Inflammatory macrophage treated with lipopolysaccharide for 1 hour (primary cell): ENCODE measurements at regions not wholly inside any gene's neighbourhood (a gene's known extent, or its start where the extent isn't known, plus 50 kb on each side); places are given as distances from the start of the nearest gene placed in this dataset.

Experiments
- DNase-seq, 2 donors: peaks; one replicate each; pipeline ENCODE4 v3.0.0-alpha.2; 2020 to 2022

- no peak for DNase-seq
Measured at GRCh38 chr6:90934081-90934480, 347.2 kb upstream of the MAP3K7 start.

DNA sequence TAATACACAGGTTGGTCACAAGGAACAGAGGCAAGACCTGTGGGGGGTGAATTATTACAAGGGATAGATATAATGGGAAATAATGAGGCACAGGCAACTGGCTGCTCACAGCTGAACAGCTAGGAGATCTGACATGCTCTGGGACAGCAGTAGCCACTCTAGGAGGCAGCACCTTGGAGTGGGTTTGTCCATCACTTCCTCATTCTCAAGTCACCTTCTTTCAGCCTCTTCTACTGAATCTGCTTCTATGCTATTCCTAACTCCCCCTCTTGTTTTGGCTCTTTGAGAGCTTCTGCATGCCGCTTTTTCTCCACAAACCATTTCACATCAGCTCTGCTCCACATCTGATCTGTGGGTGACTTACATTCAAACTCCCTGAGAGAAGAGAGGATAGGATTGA lies 345.5 kb upstream of the MAP3K7 start:
- no peak for DNase-seq

- DNase-seq = no peak
Measured at GRCh38 chr6:90928051-90928450, 341.2 kb upstream of the MAP3K7 start.

- DNase-seq = no peak
Measured at GRCh38 chr6:90925726-90926125, 338.9 kb upstream of the MAP3K7 start.

DNA sequence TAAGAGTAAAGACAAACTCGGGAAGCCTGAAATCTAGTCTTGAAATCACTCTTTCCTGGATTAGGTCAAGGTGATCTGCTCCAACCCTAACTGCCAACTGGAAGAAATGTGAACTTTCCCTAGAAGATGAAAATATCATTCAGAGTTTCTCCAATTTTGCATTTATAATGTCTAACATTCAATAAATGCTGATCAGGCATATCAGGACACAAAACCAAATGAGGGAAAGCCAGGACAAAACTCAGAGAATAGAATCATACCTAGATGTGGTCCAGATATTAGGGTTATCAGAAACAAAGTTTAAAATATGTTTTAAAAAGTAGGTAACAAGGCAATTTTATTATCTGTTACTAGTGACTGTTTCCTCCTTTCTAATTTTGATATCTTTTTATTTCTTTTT lies 335.5 kb upstream of the MAP3K7 start:
- DNase-seq = no peak

- no peak for DNase-seq
Measured at GRCh38 chr6:90918361-90918760, 331.5 kb upstream of the MAP3K7 start.

GRCh38 chr6:90917376-90917775 lies 330.5 kb upstream of the MAP3K7 start:
- no peak for DNase-seq

- no peak for DNase-seq
Measured at GRCh38 chr6:90916968-90917367, 330.1 kb upstream of the MAP3K7 start.

DNA sequence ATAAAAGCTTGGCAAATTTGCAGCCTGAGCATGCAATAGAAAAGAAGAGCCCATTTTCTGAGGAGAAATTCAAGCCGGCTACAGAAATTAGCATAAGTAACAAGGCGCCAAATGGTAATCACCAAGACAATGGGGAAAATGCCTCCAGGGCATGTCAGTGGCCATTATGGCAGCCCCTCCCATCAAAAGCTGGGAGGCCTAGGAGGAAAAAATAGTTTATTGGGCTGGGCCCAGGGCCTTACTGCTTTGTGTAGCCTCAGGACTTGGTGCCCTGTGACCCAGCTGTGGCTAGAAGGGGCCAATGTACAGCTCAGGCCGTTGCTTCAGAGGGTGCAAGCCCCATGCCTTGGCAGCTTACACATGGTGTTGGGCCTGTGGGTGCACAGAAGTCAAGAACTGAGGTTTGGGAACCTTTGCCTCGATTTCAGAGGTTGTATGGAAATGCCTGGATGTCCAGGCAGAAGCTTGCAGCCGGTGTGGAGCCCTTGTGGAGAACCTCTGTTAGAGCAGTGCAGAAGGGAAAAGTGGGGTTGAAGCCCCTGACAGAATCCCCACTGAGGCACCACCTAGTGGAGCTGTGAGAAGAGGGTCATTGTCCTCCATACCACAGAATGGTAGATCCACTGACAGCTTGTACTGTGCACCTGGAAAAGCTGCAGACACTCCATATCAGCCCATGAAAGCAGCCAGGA lies 328.5 kb upstream of the MAP3K7 start:
- no peak for DNase-seq

DNA sequence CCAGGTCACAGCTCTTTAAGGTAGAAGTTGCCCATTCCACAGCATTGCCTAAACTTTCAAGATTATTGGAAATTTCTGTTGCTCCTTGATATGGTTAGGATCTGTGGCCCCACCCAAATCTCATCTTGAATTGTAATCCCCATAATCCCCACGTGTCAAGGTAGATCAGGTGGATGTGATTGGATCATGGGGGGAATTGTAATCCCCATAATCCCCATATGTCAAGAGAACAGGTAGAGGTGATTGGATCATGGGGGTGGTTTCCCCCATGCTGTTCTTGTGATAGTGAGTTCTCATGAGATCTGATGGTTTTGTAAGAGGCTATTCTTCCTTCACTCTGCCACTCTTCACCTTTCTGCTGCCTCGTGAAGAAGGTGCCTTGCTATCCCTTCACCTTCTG lies 327.4 kb upstream of the MAP3K7 start:
- no peak for DNase-seq

GRCh38 chr6:90913266-90913960 lies 326.5 kb upstream of the MAP3K7 start:
- no peak for DNase-seq

GRCh38 chr6:90911642-90912041 lies 324.8 kb upstream of the MAP3K7 start:
- no peak for DNase-seq

DNA sequence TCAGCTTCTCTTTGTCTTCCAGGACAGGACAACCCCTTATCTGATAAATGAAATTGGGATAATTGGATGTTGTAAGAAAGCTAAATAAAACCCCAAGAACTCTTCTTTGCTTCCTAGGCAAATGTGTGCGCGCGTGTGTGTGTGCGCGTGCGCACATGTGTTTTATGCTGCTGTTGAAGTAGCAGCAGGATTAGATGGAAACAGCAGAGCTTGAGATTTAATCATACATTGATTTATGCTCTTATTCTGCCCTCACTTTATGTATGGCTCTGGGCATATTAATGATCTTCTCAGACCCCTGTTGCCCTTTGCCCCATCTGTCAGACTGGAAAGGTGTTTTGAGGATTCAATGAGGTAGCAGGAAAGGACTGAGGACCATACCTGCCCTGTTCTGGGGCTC lies 324.0 kb upstream of the MAP3K7 start:
- DNase-seq = no peak

- no peak for DNase-seq
Measured at GRCh38 chr6:90907931-90908655, 321.2 kb upstream of the MAP3K7 start.

GRCh38 chr6:90905351-90905750 lies 318.5 kb upstream of the MAP3K7 start:
- DNase-seq = no peak

DNA sequence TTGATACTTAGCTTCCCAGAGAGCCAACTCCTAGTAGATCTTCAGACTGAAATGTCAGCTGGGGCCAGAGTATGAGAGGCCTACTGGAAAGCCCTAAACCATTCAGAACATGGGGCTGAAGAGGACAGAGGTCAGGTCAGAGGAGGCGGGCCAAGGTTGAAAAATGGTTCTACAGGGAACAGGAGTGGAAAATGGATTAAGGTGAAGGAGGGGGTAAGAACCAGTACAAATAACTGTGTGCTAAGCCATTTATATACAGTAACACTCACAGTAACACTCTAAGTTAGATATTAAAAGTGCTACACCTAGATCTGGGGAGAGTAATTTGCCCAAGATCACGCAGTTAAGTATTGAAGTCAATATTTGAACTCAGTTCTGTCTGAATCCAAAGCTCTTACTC lies 313.2 kb upstream of the MAP3K7 start:
- no peak for DNase-seq

GRCh38 chr6:90898763-90899162 lies 311.9 kb upstream of the MAP3K7 start:
- no peak for DNase-seq

DNA sequence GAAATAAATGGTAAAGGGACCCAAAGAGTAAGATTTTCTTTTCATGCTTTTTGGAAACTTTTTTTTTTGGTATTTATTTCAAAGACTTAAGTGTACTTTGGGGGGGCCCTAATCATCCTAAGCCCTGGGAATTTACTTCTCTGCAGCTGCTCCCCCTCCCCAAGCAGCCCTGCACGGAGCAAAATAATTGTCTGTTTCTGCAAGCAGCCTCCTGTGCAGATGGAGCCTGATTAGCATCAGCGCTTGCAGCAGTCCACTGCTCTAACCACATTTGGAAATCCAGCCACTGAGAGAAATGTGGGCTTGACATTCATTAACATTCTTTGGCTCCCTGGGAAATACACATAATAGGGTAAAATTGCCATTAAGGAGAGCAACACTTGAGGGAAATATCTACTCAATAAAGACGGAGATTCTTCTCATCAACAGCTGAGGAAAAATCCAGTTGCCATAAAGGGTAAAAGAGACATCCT lies 309.2 kb upstream of the MAP3K7 start:
- DNase-seq = no peak

DNA sequence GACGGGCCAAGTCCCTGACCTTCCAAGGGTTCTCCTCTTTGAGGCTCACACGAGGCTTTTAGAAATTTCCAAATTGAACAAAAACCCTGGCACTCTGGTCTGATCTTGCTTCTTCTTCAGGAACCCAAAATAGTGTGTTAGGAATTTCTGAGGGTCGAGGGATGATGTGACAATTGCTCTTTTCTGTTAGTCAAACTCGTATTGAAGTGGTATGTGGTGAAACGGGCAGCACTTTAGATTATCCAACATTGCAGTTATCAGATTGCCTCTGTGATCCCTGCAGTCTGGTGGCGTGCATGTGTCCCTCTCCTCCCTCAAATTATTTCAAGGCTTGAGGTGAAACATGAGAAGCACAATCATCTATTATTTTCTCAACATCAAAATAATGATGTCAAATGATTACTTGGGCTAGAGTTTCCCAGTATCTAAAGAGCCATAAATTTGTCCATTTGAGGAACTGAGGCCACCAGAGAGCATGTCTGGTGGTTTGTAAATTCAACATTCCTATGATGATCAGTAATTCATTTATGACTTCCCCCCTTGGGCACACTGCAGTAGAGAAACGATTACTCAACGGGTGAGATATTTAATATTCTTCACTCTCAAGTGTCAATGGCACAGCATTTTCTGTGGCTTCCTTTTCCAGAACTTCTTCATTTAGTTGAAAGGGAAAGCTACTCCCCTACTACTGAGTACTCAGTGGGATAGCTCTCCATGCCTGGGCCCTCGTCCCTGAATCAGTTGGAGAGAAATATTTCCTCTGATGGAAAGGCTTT lies 308.6 kb upstream of the MAP3K7 start:
- no peak for DNase-seq

- no peak for DNase-seq
Measured at GRCh38 chr6:90894285-90895130, 307.6 kb upstream of the MAP3K7 start.

DNA sequence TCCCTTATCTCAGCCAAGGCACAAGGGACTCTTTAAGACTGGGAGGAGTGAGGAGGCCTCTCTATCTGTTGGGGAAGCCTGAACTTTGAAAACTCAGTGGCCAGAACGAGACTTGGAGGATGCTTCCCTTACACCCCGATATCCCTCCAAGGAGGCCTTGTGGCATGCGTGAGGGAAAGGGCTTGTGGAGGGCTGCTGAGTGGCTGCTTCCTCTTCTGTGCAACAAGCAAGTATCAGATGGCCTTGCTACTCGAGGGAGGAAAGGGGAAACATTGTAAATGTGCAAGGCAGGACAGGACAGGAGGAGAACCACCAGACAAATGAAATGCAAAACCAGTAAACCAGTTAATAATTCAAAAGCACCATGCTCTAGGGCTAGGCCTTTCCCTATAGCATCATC lies 306.5 kb upstream of the MAP3K7 start:
- DNase-seq = no peak

DNA sequence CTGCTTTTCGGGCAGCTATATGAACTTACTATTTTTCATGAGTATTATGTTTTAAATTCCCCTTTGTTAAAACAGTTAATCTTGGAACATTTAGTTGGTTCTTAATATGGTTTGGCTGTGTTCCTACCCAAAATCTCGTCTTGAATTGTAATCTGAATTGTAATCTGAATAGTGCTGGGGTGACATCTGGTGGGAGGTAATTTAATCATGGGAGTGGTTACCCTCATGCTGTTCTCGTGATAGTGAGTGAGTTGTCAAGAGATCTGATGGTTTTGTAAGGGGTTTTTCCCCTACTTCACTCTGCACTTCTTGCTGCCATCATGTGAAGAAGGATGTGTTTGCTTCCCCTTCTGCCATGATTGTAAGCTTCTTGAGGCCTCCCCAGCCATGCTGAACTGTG lies 305.4 kb upstream of the MAP3K7 start:
- DNase-seq = no peak
